ENCODE measurements at regions not wholly inside any gene's neighbourhood (a gene's known extent, or its start where the extent isn't known, plus 50 kb on each side); places are given as distances from the start of the nearest gene placed in this dataset.

DNA sequence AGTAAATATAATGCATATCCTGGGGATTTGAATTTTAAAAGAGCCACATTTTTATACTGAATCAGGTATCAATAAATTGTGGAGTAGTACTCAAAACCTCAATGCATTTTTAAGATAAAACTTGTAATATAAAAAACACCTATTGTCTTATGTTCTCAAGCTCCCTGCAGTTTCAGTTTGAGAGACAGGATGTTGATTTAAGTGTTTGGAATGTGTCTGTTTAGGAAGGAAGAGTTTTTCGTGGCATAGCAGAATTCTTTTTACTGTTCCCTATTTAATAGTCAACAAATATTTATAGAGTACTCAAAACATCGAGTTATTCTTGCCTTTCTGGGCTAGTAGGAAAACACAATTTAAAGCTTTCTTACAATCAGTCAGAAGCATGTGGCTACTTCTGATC is 146.1 kb upstream of the BCHE start:
- TF ChIP-seq, protein P1, sequence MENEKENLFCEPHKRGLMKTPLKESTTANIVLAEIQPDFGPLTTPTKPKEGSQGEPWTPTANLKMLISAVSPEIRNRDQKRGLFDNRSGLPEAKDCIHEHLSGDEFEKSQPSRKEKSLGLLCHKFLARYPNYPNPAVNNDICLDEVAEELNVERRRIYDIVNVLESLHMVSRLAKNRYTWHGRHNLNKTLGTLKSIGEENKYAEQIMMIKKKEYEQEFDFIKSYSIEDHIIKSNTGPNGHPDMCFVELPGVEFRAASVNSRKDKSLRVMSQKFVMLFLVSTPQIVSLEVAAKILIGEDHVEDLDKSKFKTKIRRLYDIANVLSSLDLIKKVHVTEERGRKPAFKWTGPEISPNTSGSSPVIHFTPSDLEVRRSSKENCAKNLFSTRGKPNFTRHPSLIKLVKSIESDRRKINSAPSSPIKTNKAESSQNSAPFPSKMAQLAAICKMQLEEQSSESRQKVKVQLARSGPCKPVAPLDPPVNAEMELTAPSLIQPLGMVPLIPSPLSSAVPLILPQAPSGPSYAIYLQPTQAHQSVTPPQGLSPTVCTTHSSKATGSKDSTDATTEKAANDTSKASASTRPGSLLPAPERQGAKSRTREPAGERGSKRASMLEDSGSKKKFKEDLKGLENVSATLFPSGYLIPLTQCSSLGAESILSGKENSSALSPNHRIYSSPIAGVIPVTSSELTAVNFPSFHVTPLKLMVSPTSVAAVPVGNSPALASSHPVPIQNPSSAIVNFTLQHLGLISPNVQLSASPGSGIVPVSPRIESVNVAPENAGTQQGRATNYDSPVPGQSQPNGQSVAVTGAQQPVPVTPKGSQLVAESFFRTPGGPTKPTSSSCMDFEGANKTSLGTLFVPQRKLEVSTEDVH (IDR thresholded peaks at IDR 0.05; ENCODE audit: low read depth, partially characterized antibody): no peak
- TF ChIP-seq C11orf30 (IDR thresholded peaks at IDR 0.05; ENCODE audit: low read depth) (no peak), ZNF174 (CRISPR knock-in tag; IDR thresholded peaks at IDR 0.05) (no peak), GABPB2 (CRISPR knock-in tag; conservative IDR thresholded peaks at IDR 0.05) (no peak), GTF2F1 (IDR thresholded peaks at IDR 0.05; ENCODE audit: low read depth, low read length) (no peak), SAFB (IDR thresholded peaks at IDR 0.05; ENCODE audit: borderline replicate concordance, low read depth, low read length) (no peak), ZSCAN29 (IDR thresholded peaks at IDR 0.05) (no peak), HDAC3 (IDR thresholded peaks at IDR 0.05; ENCODE audit: borderline replicate concordance, partially characterized antibody) (no peak), SAFB2 (IDR thresholded peaks at IDR 0.05; ENCODE audit: borderline replicate concordance, low read depth, low read length, severe bottlenecking) (no peak), FOXP1 (CRISPR knock-in tag; IDR thresholded peaks at IDR 0.05) (no peak), TAF7 (tag; IDR thresholded peaks at IDR 0.05) (no peak), PHTF2 (CRISPR knock-in tag; IDR thresholded peaks at IDR 0.05) (no peak)
- TF ChIP-seq, protein P2, sequence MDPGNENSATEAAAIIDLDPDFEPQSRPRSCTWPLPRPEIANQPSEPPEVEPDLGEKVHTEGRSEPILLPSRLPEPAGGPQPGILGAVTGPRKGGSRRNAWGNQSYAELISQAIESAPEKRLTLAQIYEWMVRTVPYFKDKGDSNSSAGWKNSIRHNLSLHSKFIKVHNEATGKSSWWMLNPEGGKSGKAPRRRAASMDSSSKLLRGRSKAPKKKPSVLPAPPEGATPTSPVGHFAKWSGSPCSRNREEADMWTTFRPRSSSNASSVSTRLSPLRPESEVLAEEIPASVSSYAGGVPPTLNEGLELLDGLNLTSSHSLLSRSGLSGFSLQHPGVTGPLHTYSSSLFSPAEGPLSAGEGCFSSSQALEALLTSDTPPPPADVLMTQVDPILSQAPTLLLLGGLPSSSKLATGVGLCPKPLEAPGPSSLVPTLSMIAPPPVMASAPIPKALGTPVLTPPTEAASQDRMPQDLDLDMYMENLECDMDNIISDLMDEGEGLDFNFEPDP (CRISPR knock-in tag; IDR thresholded peaks at IDR 0.05): no peak
- H3K9me1 ChIP-seq (ENCODE audit: control insufficient read depth, insufficient read depth, low read length): no peaks in the 10 kb centered on the region

More for the DNA sequence above, 146.1 kb upstream of the BCHE start:
- no peaks in the 10 kb centered on the region for H4K20me1 ChIP-seq (replicated peaks; ENCODE audit: control insufficient read depth, insufficient read depth, low read length)
- ATAC-seq (no peak), DNase-seq (ENCODE audit: extremely low read depth in 1 of 4, low spot score in 3 of 4) (no peak), FAIRE-seq (no peak)
- BruUV-seq (replicated peaks): no TSS peak
- ChIA-PET POLR2A (no interaction called here), CTCF (ENCODE audit: low intra/inter-chr PET ratio) (no interaction called here)
- in situ Hi-C loops (cut with MboI): no loop called here
- WGBS (ENCODE audit: insufficient coverage, low coverage, missing lambda C conversion rate): 14% methylated on average over 2 of the region's 2 CpGs
- H3K9me3 ChIP-seq (replicated peaks; ENCODE audit: control insufficient read depth, insufficient read depth, low read depth, low read length): no peaks in the 10 kb centered on the region
- no peaks in the 10 kb centered on the region for H3K4me1 ChIP-seq (replicated peaks in 1 of 2; ENCODE audit: control insufficient read depth in 2 of 2, insufficient read depth in 2 of 2, low read length in 2 of 2)
- H3K4me2 ChIP-seq (ENCODE audit: insufficient read depth, low read length): no peak overlapping the region
- no peak overlapping the region for H3K27ac ChIP-seq (ENCODE audit: extremely low read depth, low read depth, low read length)
- H2AFZ ChIP-seq (ENCODE audit: low read depth, low read length): no peak overlapping the region
- no peaks in the 10 kb centered on the region for H3K36me3 ChIP-seq (ENCODE audit: control insufficient read depth, insufficient read depth, low read length)
- no peaks in the 10 kb centered on the region for H3K79me2 ChIP-seq (ENCODE audit: control insufficient read depth, insufficient read depth, low read length)
- intact Hi-C loops (cut with micrococcal nuclease): no loop called here
- H3K27me3 ChIP-seq (ENCODE audit: control insufficient read depth in 2 of 2, insufficient read depth in 2 of 2, low read length in 2 of 2): no peaks in the 10 kb centered on the region
- H3K9ac ChIP-seq (ENCODE audit: insufficient read depth in 1 of 2, low read depth in 2 of 2, low read length in 2 of 2): no peak overlapping the region
- H3K4me3 ChIP-seq: no peak overlapping the region

Measured in K562 (cell line).